LNCaP clone FGC (cell line): ENCODE measurements at regions not wholly inside any gene's neighbourhood (a gene's known extent, or its start where the extent isn't known, plus 50 kb on each side); places are given as distances from the start of the nearest gene placed in this dataset.

ENCODE experiments used
- DNase-seq: peaks from one replicate; pipeline ENCODE4 v3.0.0-alpha.2; 2011; ENCODE audit warnings: low read depth
- H3K4me3 ChIP-seq: 2 replicates; pipeline ENCODE4 v1.5.1; 2011; ENCODE audit warnings: mild to moderate bottlenecking, low read depth, low read length, control low read depth
- TF ChIP-seq, protein P1 (sequence below): IDR thresholded peaks from 2 replicates; pipeline ENCODE4 v1.5.1; 2012; ENCODE audit warnings: mild to moderate bottlenecking; ENCODE audit not compliant: control insufficient read depth, insufficient read depth; ENCODE audit errors: extremely low read depth

- TF ChIP-seq, protein P1, sequence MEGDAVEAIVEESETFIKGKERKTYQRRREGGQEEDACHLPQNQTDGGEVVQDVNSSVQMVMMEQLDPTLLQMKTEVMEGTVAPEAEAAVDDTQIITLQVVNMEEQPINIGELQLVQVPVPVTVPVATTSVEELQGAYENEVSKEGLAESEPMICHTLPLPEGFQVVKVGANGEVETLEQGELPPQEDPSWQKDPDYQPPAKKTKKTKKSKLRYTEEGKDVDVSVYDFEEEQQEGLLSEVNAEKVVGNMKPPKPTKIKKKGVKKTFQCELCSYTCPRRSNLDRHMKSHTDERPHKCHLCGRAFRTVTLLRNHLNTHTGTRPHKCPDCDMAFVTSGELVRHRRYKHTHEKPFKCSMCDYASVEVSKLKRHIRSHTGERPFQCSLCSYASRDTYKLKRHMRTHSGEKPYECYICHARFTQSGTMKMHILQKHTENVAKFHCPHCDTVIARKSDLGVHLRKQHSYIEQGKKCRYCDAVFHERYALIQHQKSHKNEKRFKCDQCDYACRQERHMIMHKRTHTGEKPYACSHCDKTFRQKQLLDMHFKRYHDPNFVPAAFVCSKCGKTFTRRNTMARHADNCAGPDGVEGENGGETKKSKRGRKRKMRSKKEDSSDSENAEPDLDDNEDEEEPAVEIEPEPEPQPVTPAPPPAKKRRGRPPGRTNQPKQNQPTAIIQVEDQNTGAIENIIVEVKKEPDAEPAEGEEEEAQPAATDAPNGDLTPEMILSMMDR: no peak
- DNase-seq: no peak
- no peak overlapping the region for H3K4me3 ChIP-seq
These were observed 53.9 kb upstream of the GLI2 start for GRCh38 chr2:120681696-120682288.

DNA sequence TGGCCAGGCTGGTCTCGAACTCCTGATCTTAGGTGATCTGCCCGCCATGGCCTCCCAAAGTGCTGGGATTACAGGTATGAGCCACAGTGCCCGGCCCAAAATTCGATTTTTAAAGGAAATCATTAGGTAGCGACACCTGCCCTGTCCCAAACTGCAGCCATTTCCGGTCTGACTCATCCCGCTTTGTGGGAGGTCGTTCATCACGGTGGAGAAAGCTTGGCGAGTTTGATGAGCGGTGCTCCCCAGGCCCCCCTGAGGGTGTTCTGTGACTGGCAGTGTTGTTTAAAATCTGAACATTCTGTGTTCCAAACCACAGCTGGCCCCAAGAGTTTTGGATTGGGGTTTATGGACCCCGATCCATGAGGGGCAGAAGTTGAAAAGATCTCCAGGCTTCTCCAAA lies 53.0 kb upstream of the GLI2 start:
- no peak overlapping the region for H3K4me3 ChIP-seq
- TF ChIP-seq, protein P1: no peak
- no peak for DNase-seq

DNA sequence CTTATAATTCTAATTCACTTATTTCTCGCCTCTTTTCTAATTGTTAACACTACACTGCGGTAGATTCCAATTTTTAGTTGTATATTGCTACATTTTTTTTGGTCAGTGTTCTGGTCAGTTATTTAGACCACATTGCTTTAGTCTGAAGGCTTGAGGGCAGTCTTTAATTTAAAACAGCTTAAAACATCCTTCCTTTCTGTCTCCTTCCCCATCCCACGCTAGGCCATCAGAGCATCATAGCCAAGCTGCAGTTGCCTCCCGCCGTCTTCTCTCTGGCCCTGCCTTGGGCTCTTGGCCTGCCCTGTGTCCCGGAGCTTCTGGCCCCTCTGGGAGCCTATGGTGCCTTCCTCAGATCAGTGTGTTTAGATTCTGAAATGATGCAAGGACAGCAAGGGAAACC lies 52.6 kb upstream of the GLI2 start:
- no peak overlapping the region for H3K4me3 ChIP-seq
- TF ChIP-seq, protein P1: no peak
- no peak for DNase-seq

- H3K4me3 ChIP-seq: no peak overlapping the region
- TF ChIP-seq, protein P1: no peak
- no peak for DNase-seq
These were observed 52.0 kb upstream of the GLI2 start for GRCh38 chr2:120683701-120684100.

DNA sequence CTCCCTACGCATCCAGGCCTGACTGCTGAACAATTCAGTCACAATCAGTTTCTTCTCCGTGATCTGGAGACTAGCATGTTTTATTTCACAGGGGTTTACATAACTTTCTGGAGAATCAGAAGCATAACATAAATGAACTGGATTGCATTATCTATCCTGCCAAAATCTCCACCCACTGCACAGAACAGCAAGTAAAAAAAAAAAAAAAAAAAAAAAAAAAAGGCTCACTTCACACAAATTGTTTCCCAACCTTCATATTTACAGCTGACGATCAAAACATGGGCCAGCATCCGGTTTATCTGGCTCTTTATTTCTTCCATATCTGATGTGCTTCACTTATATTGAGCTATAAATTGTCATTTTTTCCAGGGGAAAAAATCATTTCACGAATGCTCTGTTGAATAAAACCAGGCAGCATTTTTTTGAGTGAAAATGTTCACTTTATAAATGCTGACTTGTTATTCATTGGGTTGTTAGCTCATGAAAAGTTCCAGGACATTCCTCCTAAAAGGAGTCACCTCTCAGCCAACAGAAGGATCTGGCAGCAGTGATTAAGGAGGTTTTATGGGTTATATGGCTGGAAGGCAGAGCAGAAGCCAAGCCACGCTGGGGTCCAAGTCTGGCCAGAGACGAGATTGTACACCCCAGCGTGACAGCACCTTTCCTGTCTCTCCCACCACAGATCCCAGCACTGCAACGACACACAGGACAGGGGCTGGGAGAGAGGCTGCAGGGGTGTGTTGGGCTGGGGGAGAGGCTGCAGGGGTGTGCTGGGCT lies 51.2 kb upstream of the GLI2 start:
- H3K4me3 ChIP-seq: no peak overlapping the region
- DNase-seq: no peak
- TF ChIP-seq, protein P1: no peak

DNA sequence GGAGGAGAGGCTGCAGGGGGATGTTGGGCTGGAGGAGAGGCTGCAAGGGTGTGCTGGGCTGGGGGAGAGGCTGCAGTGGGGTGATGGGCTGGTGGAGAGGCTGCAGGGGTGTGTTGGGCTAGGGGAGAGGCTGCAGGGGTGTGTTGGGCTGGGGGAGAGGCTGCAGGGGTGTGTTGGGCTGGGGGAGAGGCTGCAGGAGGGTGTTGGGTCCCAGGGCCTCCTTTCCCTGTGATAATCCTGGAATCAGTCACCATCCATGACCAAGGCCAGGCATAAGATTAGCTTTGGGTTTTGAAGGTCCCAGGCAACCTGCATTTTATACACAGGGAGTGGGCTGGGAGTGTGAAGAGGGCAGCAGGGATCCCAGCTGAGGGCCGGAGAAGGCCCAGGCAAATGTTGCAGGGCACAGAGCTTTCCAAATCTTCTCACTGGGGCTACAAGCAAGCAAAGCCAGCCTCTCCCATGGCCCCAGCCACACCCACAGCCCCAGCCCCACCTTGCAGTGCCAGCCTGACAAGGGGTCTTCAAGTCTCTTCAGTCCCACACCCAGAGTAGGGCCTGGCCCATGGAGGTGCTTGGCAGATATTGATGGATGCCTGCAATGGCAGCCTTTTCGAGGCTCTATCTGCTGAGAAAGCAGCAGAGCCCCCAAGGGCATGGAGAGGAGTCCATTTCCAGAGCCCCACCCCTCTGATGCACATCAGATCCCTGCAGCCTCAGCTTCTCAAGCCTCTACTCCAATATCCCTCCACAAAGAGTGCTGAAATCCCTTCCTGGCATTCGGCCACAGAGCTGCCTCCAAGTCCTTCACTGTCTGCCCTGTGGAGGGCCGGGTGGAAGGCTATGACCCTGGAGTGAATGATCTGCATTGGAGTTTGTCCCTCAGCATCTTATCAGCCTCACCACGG lies 50.3 kb upstream of the GLI2 start:
- no peak overlapping the region for H3K4me3 ChIP-seq
- DNase-seq: no peak
- TF ChIP-seq, protein P1: no peak
